Right lobe of liver (tissue), 6 donors: ENCODE measurements at regions not wholly inside any gene's neighbourhood (a gene's known extent, or its start where the extent isn't known, plus 50 kb on each side); places are given as distances from the start of the nearest gene placed in this dataset.

Source experiments
- ATAC-seq, 4 donors: fragments of 200-7000 bp; cut with Tn5 transposase; one replicate each; pipeline ENCODE4 v1.9.1; 2020; ENCODE audit warnings: mild to moderate bottlenecking in 4 of 4, moderate library complexity in 4 of 4
- DNase-seq, 3 donors: peaks; one replicate each; pipeline ENCODE4 v3.0.0-alpha.2; 2020
- H3K27ac ChIP-seq, 3 donors: fragments of 200-600 bp; one replicate each; pipeline ENCODE4 v1.8.0; 2022
- H3K27me3 ChIP-seq, 2 donors: fragments of 200-600 bp; one replicate each; pipeline ENCODE4 v1.8.0; 2022
- H3K36me3 ChIP-seq, 4 donors: fragments of 200-600 bp; sonication (generic) in 1 of 4; one replicate each; pipeline versions ENCODE4 v1.5.1 to v1.8.0; 2017 to 2022; ENCODE audit warnings: control low read depth in 1 of 4
- H3K4me1 ChIP-seq, 4 donors: fragments of 200-600 bp; sonication (generic) in 1 of 4; one replicate each; pipeline versions ENCODE4 v1.5.1 to v1.8.0; 2017 to 2022; ENCODE audit warnings: control low read depth in 1 of 4
- H3K4me3 ChIP-seq, 3 donors: fragments of 200-600 bp; one replicate each; pipeline ENCODE4 v1.8.0; 2022
- H3K9me3 ChIP-seq, 4 donors: fragments of 200-600 bp; sonication (generic) in 1 of 4; one replicate each; pipeline versions ENCODE4 v1.5.1 to v1.8.0; 2017 to 2022; ENCODE audit warnings: control low read depth in 1 of 4
- POLR2A ChIP-seq: fragments of 450-650 bp; IDR thresholded peaks from one replicate; pipeline ENCODE4 v1.6.1; 2017; ENCODE audit warnings: antibody characterized with exemption, mild to moderate bottlenecking
- WGBS: methylation state at CpG from one replicate; pipeline ENCODE4 v1.1.6; 2018; ENCODE audit warnings: low coverage, low lambda C conversion rate; ENCODE audit not compliant: insufficient coverage; ENCODE audit errors: missing lambda C conversion rate; 5-methylcytosine and 5-hydroxymethylcytosine counted together
- intact Hi-C, 2 donors: fragments of 100-400 bp; cut with DNase I; formaldehyde crosslinking; loops; one replicate each; pipeline versions ENCODE4 v1.11.2 to v1.14.1; 2022
- TF ChIP-seq, protein P1 (sequence below), 4 donors: fragments of 200-600 bp in 3 of 4; fragments of 450-650 bp in 1 of 4; IDR thresholded peaks; one replicate each; pipeline versions ENCODE4 v1.5.1 to v1.8.0; 2016 to 2022; ENCODE audit warnings: antibody characterized with exemption in 4 of 4, mild to moderate bottlenecking in 2 of 4
- donor health status: DM: no; HTN: yes; CAD: no.
- donor health status: DM: no; HTN: no; CAD: no.
- donor health status: DM: no; HTN: no; CAD: no.
- donor health status: DM: no; HTN: yes; CAD: no.
- donor health status: DM: no; HTN: yes; CAD: no.

DNA sequence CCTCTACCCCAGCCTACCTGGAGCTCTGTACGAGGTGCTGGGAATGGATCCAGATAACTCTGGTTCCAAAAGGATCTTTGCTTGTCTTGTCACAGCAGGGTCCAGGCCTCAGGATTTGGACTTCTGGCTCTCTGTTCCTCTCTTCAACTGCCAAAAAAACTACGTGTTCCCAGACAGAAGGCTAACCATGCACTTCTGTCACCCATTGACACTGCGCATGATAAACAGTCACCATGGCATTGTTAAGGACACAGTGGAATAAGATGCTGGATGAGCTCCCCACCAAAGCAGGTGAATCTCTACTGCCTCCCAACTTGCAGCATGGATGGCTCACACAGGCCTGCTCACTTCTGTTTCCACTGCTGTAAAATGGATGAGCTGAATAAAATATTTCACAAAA lies 637.9 kb downstream of the TNS3 start:
- H3K9me3 ChIP-seq = no peaks in the 10 kb centered on the region
- ATAC-seq (no peak), DNase-seq (no peak)
- H3K27ac ChIP-seq = no peak overlapping the region
- intact Hi-C loops = no loop called here
- no peak overlapping the region for H3K4me3 ChIP-seq
- H3K27me3 ChIP-seq = no peaks in the 10 kb centered on the region
- TF ChIP-seq POLR2A = no peak
- TF ChIP-seq, protein P1, sequence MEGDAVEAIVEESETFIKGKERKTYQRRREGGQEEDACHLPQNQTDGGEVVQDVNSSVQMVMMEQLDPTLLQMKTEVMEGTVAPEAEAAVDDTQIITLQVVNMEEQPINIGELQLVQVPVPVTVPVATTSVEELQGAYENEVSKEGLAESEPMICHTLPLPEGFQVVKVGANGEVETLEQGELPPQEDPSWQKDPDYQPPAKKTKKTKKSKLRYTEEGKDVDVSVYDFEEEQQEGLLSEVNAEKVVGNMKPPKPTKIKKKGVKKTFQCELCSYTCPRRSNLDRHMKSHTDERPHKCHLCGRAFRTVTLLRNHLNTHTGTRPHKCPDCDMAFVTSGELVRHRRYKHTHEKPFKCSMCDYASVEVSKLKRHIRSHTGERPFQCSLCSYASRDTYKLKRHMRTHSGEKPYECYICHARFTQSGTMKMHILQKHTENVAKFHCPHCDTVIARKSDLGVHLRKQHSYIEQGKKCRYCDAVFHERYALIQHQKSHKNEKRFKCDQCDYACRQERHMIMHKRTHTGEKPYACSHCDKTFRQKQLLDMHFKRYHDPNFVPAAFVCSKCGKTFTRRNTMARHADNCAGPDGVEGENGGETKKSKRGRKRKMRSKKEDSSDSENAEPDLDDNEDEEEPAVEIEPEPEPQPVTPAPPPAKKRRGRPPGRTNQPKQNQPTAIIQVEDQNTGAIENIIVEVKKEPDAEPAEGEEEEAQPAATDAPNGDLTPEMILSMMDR (IDR thresholded peaks at IDR 0.05) = no peak
- 65% methylated on average over 3 of the region's 3 CpGs for WGBS
- H3K36me3 ChIP-seq = no peaks in the 10 kb centered on the region
- H3K4me1 ChIP-seq = no peaks in the 10 kb centered on the region

DNA sequence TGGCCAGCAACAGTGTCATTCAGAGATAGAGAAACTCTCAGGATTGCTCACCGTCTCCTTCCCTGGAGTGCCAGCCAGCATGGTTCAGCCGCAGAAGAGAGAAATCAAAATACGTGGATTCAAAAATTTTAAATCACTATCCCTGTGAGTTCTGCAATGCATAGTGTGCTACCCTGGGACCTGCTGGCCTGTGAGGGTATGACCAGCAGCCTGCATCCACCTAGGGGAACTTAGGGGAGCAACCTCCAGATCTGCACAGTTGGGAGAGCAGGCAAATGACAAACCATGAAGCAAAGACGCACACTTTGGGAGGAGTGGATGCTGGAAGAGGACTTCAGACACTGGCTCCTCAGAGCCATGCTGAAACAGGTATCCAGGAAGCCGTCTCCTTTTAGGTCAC lies 639.3 kb downstream of the TNS3 start:
- ATAC-seq (no peak), DNase-seq (no peak)
- no peaks in the 10 kb centered on the region for H3K36me3 ChIP-seq
- 93% methylated on average over 3 of the region's 5 CpGs for WGBS
- TF ChIP-seq, protein P1 (IDR thresholded peaks at IDR 0.05) = no peak
- no peak for TF ChIP-seq POLR2A
- intact Hi-C loops = no loop called here
- no peaks in the 10 kb centered on the region for H3K9me3 ChIP-seq
- no peaks in the 10 kb centered on the region for H3K27me3 ChIP-seq
- no peak overlapping the region for H3K27ac ChIP-seq
- no peak overlapping the region for H3K4me3 ChIP-seq
- no peaks in the 10 kb centered on the region for H3K4me1 ChIP-seq

DNA sequence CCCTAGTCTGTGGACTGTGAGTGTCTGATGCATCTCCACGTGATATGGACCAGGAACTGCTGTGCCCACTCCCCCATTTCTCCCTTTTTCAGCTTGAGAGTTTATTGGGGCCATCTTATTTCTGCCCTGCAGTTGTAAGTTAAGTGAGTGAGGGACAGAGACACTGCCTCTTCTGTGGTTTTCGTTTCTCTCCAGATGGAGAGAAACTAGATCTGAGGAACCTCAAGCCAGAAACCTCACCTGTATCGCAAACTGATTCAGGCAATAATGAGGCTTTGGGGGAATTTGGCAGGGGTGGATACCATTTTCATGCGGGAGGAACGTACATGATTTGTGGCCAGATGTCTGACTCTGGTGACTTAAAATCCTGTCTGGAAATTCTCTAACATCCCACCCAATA lies 641.7 kb downstream of the TNS3 start:
- no peak overlapping the region for H3K27ac ChIP-seq
- no peaks in the 10 kb centered on the region for H3K36me3 ChIP-seq
- H3K4me3 ChIP-seq = no peak overlapping the region
- ATAC-seq = no peak
- DNase-seq = no peak
- intact Hi-C loops = no loop called here
- no peaks in the 10 kb centered on the region for H3K9me3 ChIP-seq
- TF ChIP-seq POLR2A = no peak
- TF ChIP-seq, protein P1 (IDR thresholded peaks at IDR 0.05) = no peak
- 96% methylated on average over 4 of the region's 5 CpGs for WGBS
- H3K27me3 ChIP-seq = no peaks in the 10 kb centered on the region
- H3K4me1 ChIP-seq = no peaks in the 10 kb centered on the region

DNA sequence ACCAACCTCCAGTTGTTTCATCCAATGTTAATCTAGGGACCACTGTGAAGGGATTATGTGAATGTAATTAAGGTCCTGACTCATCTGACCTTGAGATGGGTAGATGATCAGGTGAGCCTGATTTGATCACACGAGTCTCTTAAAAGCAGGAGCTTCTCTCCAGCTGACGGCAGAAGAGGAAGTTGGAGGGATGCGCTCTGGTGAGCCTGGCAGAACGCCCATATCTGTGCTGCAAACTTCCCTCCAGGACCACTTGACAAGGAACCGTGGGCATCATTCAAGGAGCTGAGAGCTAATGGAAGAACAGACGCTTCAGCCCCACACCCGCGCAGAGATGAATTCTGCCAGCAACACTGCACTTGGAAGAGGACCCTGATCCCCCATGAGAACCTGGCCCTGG lies 642.4 kb downstream of the TNS3 start:
- H3K27ac ChIP-seq = no peak overlapping the region
- no peak for DNase-seq
- TF ChIP-seq, protein P1 (IDR thresholded peaks at IDR 0.05) = no peak
- TF ChIP-seq POLR2A = no peak
- no peaks in the 10 kb centered on the region for H3K36me3 ChIP-seq
- H3K4me3 ChIP-seq = no peak overlapping the region
- no peaks in the 10 kb centered on the region for H3K27me3 ChIP-seq
- no peak for ATAC-seq
- WGBS = no CpG with 5 or more reads among the region's 8 CpGs
- intact Hi-C loops = no loop called here
- peaks cover 0 to 2% (median 0%) of the 10 kb centered on the region in 4 donors for H3K4me1 ChIP-seq
- H3K9me3 ChIP-seq = no peaks in the 10 kb centered on the region

DNA sequence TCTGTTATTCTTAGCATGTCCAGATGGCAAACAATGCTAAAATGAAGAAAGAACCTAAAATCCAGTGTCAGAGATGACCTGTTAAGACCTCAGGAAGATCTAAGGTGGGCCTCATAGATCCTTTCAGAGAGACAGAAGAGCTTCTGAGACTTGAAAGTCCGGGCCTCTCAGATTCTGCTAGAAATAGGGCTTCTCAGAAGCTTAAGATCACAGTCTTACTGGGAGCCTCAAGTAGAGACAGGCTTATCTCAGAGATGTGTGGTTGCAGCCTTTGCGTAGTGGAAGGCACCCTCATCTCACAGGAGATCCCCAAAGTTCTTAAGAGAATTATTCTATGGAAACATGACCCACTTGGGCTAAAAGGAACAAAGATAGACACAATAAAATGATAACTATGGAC lies 642.8 kb downstream of the TNS3 start:
- Histone ChIP-seq H3K27ac (no peak overlapping the region), H3K36me3 (no peaks in the 10 kb centered on the region), H3K9me3 (no peaks in the 10 kb centered on the region), H3K4me3 (no peak overlapping the region), H3K27me3 (no peaks in the 10 kb centered on the region), H3K4me1 (peaks cover 0 to 5% (median 0%) of the 10 kb centered on the region in 4 donors)
- no peak for TF ChIP-seq POLR2A
- TF ChIP-seq, protein P1 (IDR thresholded peaks at IDR 0.05) = no peak
- ATAC-seq (no peak), DNase-seq (no peak)
- 86% methylated on average over 2 of the region's 2 CpGs for WGBS
- intact Hi-C loops = no loop called here
